ENCODE measurements at regions not wholly inside any gene's neighbourhood (a gene's known extent, or its start where the extent isn't known, plus 50 kb on each side); places are given as distances from the start of the nearest gene placed in this dataset.
"Not testable (repeated sequence)": the region's sequence is repeated elsewhere in the genome, so short reads cannot be mapped to it uniquely, and the experiment has no call there.

DNA sequence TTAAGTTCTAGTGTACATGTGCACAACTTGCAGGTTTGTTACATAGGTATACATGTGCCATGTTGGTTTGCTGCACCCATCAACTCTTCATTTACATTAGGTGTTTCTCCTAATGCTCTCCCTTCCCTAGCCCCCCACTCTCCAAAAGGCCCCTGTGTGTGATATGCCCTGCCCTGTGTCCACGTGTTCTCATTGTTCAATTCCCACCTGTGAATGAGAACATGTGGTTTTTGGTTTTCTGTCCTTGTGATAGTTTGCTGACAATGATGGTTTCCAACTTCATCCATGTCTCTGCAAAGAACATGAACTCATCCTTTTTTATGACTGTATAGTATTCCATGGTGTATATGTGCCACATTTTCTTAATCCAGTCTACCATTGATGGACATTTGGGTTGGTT lies 189.5 kb upstream of the TMEFF2 start:
- TF ChIP-seq, protein P1, sequence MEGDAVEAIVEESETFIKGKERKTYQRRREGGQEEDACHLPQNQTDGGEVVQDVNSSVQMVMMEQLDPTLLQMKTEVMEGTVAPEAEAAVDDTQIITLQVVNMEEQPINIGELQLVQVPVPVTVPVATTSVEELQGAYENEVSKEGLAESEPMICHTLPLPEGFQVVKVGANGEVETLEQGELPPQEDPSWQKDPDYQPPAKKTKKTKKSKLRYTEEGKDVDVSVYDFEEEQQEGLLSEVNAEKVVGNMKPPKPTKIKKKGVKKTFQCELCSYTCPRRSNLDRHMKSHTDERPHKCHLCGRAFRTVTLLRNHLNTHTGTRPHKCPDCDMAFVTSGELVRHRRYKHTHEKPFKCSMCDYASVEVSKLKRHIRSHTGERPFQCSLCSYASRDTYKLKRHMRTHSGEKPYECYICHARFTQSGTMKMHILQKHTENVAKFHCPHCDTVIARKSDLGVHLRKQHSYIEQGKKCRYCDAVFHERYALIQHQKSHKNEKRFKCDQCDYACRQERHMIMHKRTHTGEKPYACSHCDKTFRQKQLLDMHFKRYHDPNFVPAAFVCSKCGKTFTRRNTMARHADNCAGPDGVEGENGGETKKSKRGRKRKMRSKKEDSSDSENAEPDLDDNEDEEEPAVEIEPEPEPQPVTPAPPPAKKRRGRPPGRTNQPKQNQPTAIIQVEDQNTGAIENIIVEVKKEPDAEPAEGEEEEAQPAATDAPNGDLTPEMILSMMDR (conservative IDR thresholded peaks at IDR 0.05; ENCODE audit: low read depth, low read length), result not testable (repeated sequence)
- not testable (repeated sequence) for TF ChIP-seq EZH2 (IDR thresholded peaks at IDR 0.05; ENCODE audit: low read length, unreplicated experiment); EZH2phosphoT487 (IDR thresholded peaks at IDR 0.05; ENCODE audit: borderline replicate concordance, low read length)
